Smooth muscle cell (in vitro differentiated cells): ENCODE measurements at regions not wholly inside any gene's neighbourhood (a gene's known extent, or its start where the extent isn't known, plus 50 kb on each side); places are given as distances from the start of the nearest gene placed in this dataset.

Experiments
- DNase-seq: peaks from one replicate; lab custom pipeline; 2025; ENCODE audit not compliant: unreplicated experiment; lab: John Stamatoyannopoulos, UW
- H2AFZ ChIP-seq: fragments of 200-600 bp; sonication (generic); 2 replicates; pipeline ENCODE4 v1.6.0; 2016; ENCODE audit warnings: antibody characterized with exemption, low read depth, mild to moderate bottlenecking
- H3F3A ChIP-seq: fragments of 200-600 bp; sonication (generic); 2 replicates; pipeline ENCODE4 v1.6.0; 2017; ENCODE audit warnings: antibody characterized with exemption, low read depth
- H3K27ac ChIP-seq: fragments of 200-600 bp; sonication (generic); 2 replicates; pipeline ENCODE4 v1.5.1; 2016; ENCODE audit warnings: low read depth, mild to moderate bottlenecking
- H3K27me3 ChIP-seq: fragments of 200-600 bp; sonication (generic); 2 replicates; pipeline ENCODE4 v1.6.1; 2016; ENCODE audit warnings: low read depth, mild to moderate bottlenecking
- H3K36me3 ChIP-seq: fragments of 200-600 bp; sonication (generic); 2 replicates; pipeline ENCODE4 v1.5.1; 2016; ENCODE audit warnings: low read depth
- H3K4me1 ChIP-seq: fragments of 200-600 bp; sonication (generic); 2 replicates; pipeline ENCODE4 v1.5.1; 2016; ENCODE audit warnings: low read depth
- H3K4me2 ChIP-seq: fragments of 200-600 bp; sonication (generic); 2 replicates; pipeline ENCODE4 v1.6.0; 2016; ENCODE audit warnings: mild to moderate bottlenecking
- H3K4me3 ChIP-seq: fragments of 200-600 bp; sonication (generic); 2 replicates; pipeline ENCODE4 v1.5.1; 2016; ENCODE audit warnings: mild to moderate bottlenecking
- H3K79me2 ChIP-seq: fragments of 200-600 bp; sonication (generic); 2 replicates; pipeline ENCODE4 v1.6.0; 2016; ENCODE audit warnings: low read depth, mild to moderate bottlenecking
- H3K9ac ChIP-seq: fragments of 200-600 bp; sonication (generic); 2 replicates; pipeline ENCODE4 v1.6.0; 2016; ENCODE audit warnings: low read depth
- H3K9me3 ChIP-seq: fragments of 200-600 bp; sonication (generic); replicated peaks from 2 replicates; pipeline ENCODE4 v1.5.1; 2016; ENCODE audit warnings: low read depth
- H4K20me1 ChIP-seq: fragments of 200-600 bp; sonication (generic); 2 replicates; pipeline ENCODE4 v1.6.0; 2016; ENCODE audit warnings: low read depth
- CTCF ChIP-seq: fragments of 200-600 bp; sonication (generic); IDR thresholded peaks from 2 replicates; pipeline ENCODE4 v1.5.1; 2017; ENCODE audit warnings: borderline replicate concordance, mild to moderate bottlenecking, antibody characterized with exemption; ENCODE audit not compliant: insufficient read depth, poor library complexity, severe bottlenecking
- WGBS: methylation state at CpG from one replicate; pipeline ENCODE4 v1.1.7; 2016; ENCODE audit warnings: low lambda C conversion rate; 5-methylcytosine and 5-hydroxymethylcytosine counted together

GRCh38 chr12:116432314-116432750 is 126.8 kb upstream of the MAP1LC3B2 start:
- no peak overlapping the region for H3K4me3 ChIP-seq
- no peak overlapping the region for H2AFZ ChIP-seq
- no peak overlapping the region for H3K9ac ChIP-seq
- no peaks in the 10 kb centered on the region for H3K79me2 ChIP-seq
- TF ChIP-seq CTCF, result no peak
- DNase-seq, result no peak
- 72% methylated on average over 4 of the region's 4 CpGs for WGBS
- H4K20me1 ChIP-seq, result no peaks in the 10 kb centered on the region
- peaks cover 16% of the 10 kb centered on the region for H3F3A ChIP-seq
- H3K4me2 ChIP-seq, result no peak overlapping the region
- H3K27ac ChIP-seq, result no peak overlapping the region
- H3K27me3 ChIP-seq, result no peaks in the 10 kb centered on the region
- H3K9me3 ChIP-seq, result no peaks in the 10 kb centered on the region
- H3K4me1 ChIP-seq, result peaks cover 16% of the 10 kb centered on the region
- H3K36me3 ChIP-seq, result no peaks in the 10 kb centered on the region

GRCh38 chr12:116433249-116433648 is 125.9 kb upstream of the MAP1LC3B2 start:
- no peaks in the 10 kb centered on the region for H3K36me3 ChIP-seq
- H3F3A ChIP-seq, result peaks cover 16% of the 10 kb centered on the region
- H3K4me2 ChIP-seq, result peak overlapping the region; percentile 84
- H3K4me3 ChIP-seq, result no peak overlapping the region
- no peak for TF ChIP-seq CTCF
- H3K27ac ChIP-seq, result peak overlapping the region; percentile 81
- WGBS, result 59% methylated on average over 5 of the region's 5 CpGs
- H3K79me2 ChIP-seq, result no peaks in the 10 kb centered on the region
- no peaks in the 10 kb centered on the region for H3K9me3 ChIP-seq
- H3K27me3 ChIP-seq, result no peaks in the 10 kb centered on the region
- H2AFZ ChIP-seq, result no peak overlapping the region
- H3K4me1 ChIP-seq, result peaks cover 11% of the 10 kb centered on the region
- no peak for DNase-seq
- H3K9ac ChIP-seq, result peak overlapping the region; percentile 19
- no peaks in the 10 kb centered on the region for H4K20me1 ChIP-seq

DNA sequence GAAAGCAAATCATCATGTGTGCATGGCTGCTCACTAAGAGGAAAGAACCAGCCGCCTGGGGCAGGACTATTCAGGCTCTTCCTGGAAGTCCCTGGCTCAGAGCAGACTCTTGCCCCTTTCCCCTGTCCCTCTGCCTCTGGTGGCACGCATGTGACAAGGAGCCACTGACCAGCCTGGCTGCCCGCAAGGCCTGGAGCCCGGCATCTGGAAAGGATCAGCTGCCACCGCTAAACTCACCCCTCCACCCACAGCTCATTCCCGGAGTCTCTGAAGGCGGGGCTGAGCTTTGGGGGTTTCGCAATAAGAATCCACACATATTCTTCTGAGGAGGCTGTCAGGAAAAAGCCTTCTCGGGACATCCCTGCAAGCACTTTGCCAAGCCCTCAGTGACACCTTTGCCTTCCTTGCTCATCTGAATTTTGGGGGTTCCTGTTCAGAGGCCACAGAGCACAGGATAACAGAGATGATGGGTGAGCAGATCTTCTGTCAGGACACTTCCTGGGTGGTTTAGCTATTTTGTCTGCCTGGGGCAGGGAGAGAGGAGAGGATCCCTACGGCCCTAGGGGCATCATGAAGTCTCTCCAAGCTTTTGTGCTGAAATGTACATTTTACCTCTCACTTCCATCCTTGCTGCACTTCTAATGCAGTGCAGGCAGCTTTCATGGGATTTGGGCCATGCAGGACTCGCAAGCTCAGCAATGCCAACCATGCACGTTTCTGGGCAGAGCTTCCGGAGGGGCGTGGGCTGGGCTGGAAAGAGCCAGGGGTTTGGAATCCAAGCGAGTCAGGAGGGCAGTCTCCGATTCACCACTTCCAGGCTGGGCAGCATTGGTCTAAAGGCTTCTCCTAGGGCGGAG is 124.8 kb upstream of the MAP1LC3B2 start:
- Histone ChIP-seq H2AFZ (no peak overlapping the region), H3K27me3 (no peaks in the 10 kb centered on the region), H3F3A (peaks cover 12% of the 10 kb centered on the region), H3K27ac (peak overlapping the region; percentile 81), H3K9me3 (no peaks in the 10 kb centered on the region), H4K20me1 (no peaks in the 10 kb centered on the region), H3K4me3 (peak overlapping the region; percentile 32), H3K9ac (peak overlapping the region; percentile 26), H3K4me2 (peak overlapping the region; percentile 84), H3K79me2 (no peaks in the 10 kb centered on the region), H3K36me3 (no peaks in the 10 kb centered on the region), H3K4me1 (peaks cover 11% of the 10 kb centered on the region)
- peak; percentile 78 for DNase-seq
- 4% methylated on average over 17 of the region's 17 CpGs for WGBS
- no peak for TF ChIP-seq CTCF
